ENCODE measurements at regions not wholly inside any gene's neighbourhood (a gene's known extent, or its start where the extent isn't known, plus 50 kb on each side); places are given as distances from the start of the nearest gene placed in this dataset.

DNA sequence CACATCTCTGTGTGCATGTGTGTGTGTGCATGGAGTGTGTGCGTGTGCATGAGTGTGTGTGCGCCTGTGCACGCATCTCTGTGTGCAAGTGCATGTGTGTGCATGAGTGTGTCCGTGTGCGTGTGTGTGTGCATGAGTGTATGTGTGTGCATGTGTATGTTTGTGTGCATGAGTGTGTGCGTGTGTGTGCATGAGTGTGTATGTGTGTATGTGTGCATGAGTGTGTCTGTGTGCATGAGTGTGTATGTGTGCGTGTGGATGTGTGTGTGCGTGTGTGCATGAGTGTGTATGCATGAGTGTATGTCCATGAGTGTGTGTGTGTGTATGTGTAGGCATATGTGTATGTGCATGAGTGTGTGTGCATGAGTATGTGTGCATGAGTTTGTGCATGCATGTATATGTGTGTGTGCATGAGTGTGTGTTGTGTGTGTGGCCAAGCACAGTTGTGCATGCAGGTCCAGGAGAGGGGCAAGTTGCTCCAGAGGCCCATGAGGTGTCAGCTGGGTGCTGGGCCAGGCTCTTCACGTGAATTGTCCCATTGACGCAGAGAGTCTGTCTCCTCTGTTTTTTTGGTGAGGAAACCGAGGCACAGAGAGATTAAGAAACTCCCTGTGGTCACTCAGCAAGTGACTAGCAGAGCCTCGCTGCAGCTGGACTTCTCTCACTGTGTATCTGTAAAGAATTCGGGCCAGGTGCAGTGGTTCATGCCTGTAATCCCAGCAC lies 75.5 kb downstream of the ASB1 start:
- Histone ChIP-seq H3K36me3 (ENCODE audit: control insufficient read depth, insufficient read depth, low read length) (no peaks in the 10 kb centered on the region), H3K4me1 (ENCODE audit: control insufficient read depth, insufficient read depth, low read length, poor library complexity, severe bottlenecking) (no peaks in the 10 kb centered on the region), H3K4me3 (ENCODE audit: low read depth, low read length) (no peak overlapping the region), H3K27ac (ENCODE audit: insufficient read depth, low read length, poor library complexity, severe bottlenecking) (no peak overlapping the region), H3K9me3 (ENCODE audit: control insufficient read depth in 2 of 2, low read length in 2 of 2) (no peaks in the 10 kb centered on the region), H3K27me3 (ENCODE audit: control insufficient read depth, insufficient read depth, low read length) (no peaks in the 10 kb centered on the region)
- Mint-ChIP-seq H3K27me3 (no peaks in the 10 kb centered on the region), H3K4me3 (no peak overlapping the region), H3K36me3 (peaks cover 3% of the 10 kb centered on the region), H3K4me1 (no peaks in the 10 kb centered on the region), H3K9me3 (no peaks in the 10 kb centered on the region), H3K27ac (no peak overlapping the region)
- DNase-seq (no peak), ATAC-seq (ENCODE audit: low read depth in 2 of 2) (no peak)

DNA sequence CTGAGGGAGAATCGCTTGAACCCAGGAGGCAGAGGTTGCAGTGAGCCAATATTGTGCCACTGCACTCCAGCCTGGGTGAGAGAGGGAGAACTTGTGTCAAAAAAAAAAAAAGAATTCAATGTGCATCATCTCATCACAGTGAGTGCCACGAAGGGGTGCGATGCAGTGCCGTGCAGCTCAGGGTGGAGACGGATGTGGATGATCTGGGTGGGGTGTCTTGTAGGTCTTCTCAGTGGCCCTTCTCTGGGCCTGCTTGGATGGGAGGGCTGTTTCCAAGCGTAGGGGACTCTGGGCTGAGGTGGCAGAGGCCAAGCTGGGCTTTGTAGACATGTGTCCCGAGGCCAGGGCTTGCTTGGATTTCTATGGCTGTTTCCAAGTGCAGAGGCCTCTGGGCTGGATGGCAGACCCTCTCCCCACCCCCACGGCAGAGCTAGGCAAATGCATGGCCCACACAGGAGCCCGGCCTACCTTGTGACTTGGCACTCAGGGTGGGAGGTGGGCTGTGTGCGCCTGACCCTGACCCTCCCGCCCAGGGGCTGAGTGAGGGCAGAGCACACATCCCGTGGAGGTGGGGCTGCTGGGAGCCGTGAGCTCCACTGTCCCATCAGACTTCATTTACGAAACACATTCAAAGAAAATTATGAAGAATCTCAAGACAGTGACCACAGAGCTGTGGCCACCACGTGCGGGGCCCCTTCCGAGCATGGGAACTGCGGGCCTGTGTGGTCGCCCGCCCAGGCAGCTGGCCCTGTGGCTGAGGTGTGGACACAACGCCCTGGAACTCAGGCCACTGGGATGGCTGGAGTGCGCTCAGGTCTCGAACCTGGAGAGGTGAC lies 76.4 kb downstream of the ASB1 start:
- H3K27me3 ChIP-seq (ENCODE audit: control insufficient read depth, insufficient read depth, low read length): no peaks in the 10 kb centered on the region
- no peak for DNase-seq
- no peak overlapping the region for H3K27ac Mint-ChIP-seq

DNA sequence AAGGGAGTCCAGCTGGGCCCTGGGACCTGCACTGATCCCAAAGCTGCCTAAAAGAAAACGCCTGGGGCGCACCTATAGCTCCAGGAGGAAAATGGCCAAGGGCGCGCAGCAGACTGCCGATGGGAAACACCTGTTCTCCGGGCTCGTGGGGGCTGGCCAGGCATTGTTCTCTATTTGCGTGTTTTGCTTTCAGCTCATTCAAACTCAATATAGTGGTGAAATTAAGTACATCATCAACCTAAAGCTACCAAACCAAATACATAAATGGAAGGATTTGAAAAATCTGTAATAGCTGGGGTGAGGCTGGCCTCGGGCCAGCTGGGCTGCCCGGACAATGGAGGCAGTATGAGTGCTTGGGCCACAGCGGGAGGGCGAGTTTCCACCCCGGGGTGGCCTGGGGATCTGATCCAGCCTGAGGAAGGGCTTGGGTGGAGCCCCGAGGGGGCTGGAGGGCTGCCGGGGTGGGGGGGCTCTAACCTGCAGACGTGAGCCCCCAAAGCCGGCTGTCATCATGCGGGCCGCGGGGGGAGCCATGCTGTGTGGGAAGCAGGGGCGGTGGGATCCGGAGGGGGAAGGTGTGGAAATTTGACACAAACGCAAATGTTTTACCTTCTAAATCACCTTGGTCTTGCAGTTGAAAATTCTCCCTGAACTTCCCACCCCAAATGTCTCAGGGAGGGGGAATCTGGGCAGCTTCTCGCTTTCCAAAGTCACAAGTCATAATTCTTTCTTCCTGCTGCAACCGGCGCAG lies 77.6 kb downstream of the ASB1 start:
- no peak for DNase-seq
- H3K4me1 Mint-ChIP-seq: no peaks in the 10 kb centered on the region
- peaks cover 3% of the 10 kb centered on the region for H3K36me3 Mint-ChIP-seq
- no peaks in the 10 kb centered on the region for H3K9me3 Mint-ChIP-seq
- Histone ChIP-seq H3K27me3 (ENCODE audit: control insufficient read depth, insufficient read depth, low read length) (no peaks in the 10 kb centered on the region), H3K36me3 (ENCODE audit: control insufficient read depth, insufficient read depth, low read length) (no peaks in the 10 kb centered on the region), H3K27ac (ENCODE audit: insufficient read depth, low read length, poor library complexity, severe bottlenecking) (no peak overlapping the region), H3K4me1 (ENCODE audit: control insufficient read depth, insufficient read depth, low read length, poor library complexity, severe bottlenecking) (no peaks in the 10 kb centered on the region), H3K4me3 (ENCODE audit: low read depth, low read length) (no peak overlapping the region), H3K9me3 (ENCODE audit: control insufficient read depth in 2 of 2, low read length in 2 of 2) (no peaks in the 10 kb centered on the region)
- no peak overlapping the region for H3K4me3 Mint-ChIP-seq
- peaks cover 6% of the 10 kb centered on the region for H3K27me3 Mint-ChIP-seq
- peak overlapping the region in 1 of 3 donors; percentile 12 for H3K27ac Mint-ChIP-seq
- no peak for ATAC-seq (ENCODE audit: low read depth in 2 of 2)

More for the DNA sequence above, 76.4 kb downstream of the ASB1 start:
- Histone ChIP-seq H3K4me3 (ENCODE audit: low read depth, low read length) (no peak overlapping the region), H3K4me1 (ENCODE audit: control insufficient read depth, insufficient read depth, low read length, poor library complexity, severe bottlenecking) (no peaks in the 10 kb centered on the region), H3K9me3 (ENCODE audit: control insufficient read depth in 2 of 2, low read length in 2 of 2) (no peaks in the 10 kb centered on the region), H3K36me3 (ENCODE audit: control insufficient read depth, insufficient read depth, low read length) (no peaks in the 10 kb centered on the region), H3K27ac (ENCODE audit: insufficient read depth, low read length, poor library complexity, severe bottlenecking) (no peak overlapping the region)
- no peaks in the 10 kb centered on the region for H3K27me3 Mint-ChIP-seq
- H3K9me3 Mint-ChIP-seq: no peaks in the 10 kb centered on the region
- no peaks in the 10 kb centered on the region for H3K4me1 Mint-ChIP-seq
- ATAC-seq (ENCODE audit: low read depth in 2 of 2): no peak
- no peak overlapping the region for H3K4me3 Mint-ChIP-seq
- H3K36me3 Mint-ChIP-seq: peaks cover 3% of the 10 kb centered on the region

DNA sequence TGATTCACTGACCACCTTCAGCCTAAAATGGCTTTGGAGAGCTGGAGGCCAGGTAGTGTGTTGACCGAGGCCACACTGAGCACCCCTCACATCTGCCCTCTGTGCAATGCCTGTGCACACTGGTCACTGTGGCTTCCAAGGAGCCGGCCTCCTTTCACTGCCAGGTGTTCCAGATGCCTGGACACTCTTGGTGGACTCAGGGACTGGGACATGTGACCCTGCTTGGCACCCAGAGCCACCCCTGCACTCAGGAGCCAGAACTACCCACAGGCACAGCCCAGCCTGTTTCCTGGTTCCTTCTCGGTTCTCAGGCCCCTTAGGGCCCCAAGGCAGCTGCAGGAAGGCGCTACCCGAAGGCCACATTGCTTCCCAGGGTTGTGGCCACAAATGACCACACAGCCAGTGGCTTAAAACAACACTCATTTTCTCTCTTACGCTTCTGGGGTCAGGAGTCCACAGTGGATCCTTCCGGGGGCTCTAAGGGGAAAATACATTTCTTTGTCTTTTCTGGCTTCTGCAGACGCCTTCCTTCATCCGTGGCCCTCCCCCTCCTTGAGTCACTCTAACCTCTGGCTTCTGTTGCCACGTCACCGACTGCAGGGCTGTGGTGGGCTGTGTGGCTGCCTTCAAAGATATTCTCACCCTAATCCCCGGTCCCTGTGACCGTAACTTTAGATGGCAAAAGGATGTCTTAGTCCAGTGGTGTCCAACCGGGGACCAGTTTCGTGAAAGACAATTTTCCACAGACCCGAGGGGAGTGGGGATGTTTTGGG lies 78.6 kb downstream of the ASB1 start:
- Histone ChIP-seq H3K4me1 (ENCODE audit: control insufficient read depth, insufficient read depth, low read length, poor library complexity, severe bottlenecking) (no peaks in the 10 kb centered on the region), H3K9me3 (ENCODE audit: control insufficient read depth in 2 of 2, low read length in 2 of 2) (no peaks in the 10 kb centered on the region), H3K27me3 (ENCODE audit: control insufficient read depth, insufficient read depth, low read length) (no peaks in the 10 kb centered on the region), H3K27ac (ENCODE audit: insufficient read depth, low read length, poor library complexity, severe bottlenecking) (no peak overlapping the region), H3K36me3 (ENCODE audit: control insufficient read depth, insufficient read depth, low read length) (no peaks in the 10 kb centered on the region), H3K4me3 (ENCODE audit: low read depth, low read length) (no peak overlapping the region)
- H3K4me3 Mint-ChIP-seq: no peak overlapping the region
- peaks cover 3% of the 10 kb centered on the region for H3K36me3 Mint-ChIP-seq
- no peak overlapping the region for H3K27ac Mint-ChIP-seq
- H3K27me3 Mint-ChIP-seq: peaks cover 6% of the 10 kb centered on the region
- H3K4me1 Mint-ChIP-seq: no peaks in the 10 kb centered on the region
- no peak for ATAC-seq (ENCODE audit: low read depth in 2 of 2)
- H3K9me3 Mint-ChIP-seq: no peaks in the 10 kb centered on the region
- DNase-seq: peak in 1 of 3 donors; percentile 23

DNA sequence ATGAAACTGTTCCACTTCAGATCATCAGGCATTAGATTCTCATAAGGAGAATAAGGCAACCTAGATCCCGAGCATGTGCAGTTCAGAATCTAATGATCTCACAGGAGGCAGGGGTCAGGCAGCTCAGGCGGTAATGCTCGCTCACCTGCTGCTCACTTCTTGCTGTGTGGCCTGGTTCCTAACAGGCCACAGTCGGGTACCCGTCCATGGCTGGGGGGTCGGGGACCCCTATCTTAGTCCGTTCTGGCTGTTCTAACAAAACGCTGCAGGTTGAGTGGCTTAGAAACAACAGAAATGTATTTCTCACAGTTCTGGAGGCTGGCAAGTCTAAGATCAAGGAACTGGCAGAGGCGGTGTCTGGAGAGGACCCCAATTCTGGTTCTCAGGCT lies 79.2 kb downstream of the ASB1 start:
- H3K4me3 ChIP-seq (ENCODE audit: low read depth, low read length): no peak overlapping the region
- H3K36me3 Mint-ChIP-seq: peaks cover 3% of the 10 kb centered on the region
- no peak overlapping the region for H3K27ac Mint-ChIP-seq
- no peaks in the 10 kb centered on the region for H3K36me3 ChIP-seq (ENCODE audit: control insufficient read depth, insufficient read depth, low read length)
- no peaks in the 10 kb centered on the region for H3K4me1 Mint-ChIP-seq
- DNase-seq: no peak
- H3K9me3 ChIP-seq (ENCODE audit: control insufficient read depth in 2 of 2, low read length in 2 of 2): no peaks in the 10 kb centered on the region
- no peak for ATAC-seq (ENCODE audit: low read depth in 2 of 2)
- no peaks in the 10 kb centered on the region for H3K27me3 ChIP-seq (ENCODE audit: control insufficient read depth, insufficient read depth, low read length)
- H3K4me1 ChIP-seq (ENCODE audit: control insufficient read depth, insufficient read depth, low read length, poor library complexity, severe bottlenecking): no peaks in the 10 kb centered on the region
- H3K27me3 Mint-ChIP-seq: peaks cover 6% of the 10 kb centered on the region
- H3K27ac ChIP-seq (ENCODE audit: insufficient read depth, low read length, poor library complexity, severe bottlenecking): no peak overlapping the region
- H3K4me3 Mint-ChIP-seq: no peak overlapping the region
- H3K9me3 Mint-ChIP-seq: no peaks in the 10 kb centered on the region

DNA sequence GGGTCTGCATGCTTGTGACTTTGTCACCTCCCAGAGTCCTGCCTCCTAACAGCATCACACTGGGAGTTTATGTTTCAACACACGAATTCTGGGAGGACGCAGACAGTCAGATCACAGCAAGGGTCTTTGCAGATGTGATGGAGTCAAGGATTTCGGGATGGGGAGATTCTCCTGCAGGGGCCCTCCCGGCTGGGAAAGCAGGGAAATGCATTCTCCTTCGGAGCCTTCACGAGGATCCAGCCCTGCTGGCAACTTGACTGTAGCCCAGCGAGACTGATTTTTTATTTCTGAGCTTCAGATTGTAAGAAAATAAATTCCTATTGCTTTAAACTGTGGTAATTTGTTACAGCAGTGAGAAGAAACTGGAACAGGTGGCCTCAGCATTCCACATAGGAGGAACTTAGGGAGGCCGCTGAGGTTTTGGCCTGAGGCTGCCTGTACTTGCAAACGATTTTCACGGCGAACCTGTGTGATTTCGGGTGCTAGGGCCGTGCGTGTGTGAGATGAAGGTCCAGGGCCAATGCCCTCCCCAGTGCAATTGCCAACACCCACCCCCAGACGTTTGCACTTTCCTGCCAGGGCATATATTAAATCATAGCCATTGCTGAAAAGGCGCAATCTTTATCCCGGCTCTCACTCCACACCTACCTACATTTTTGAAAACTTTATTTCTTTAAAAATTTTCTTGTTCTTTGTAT lies 79.8 kb downstream of the ASB1 start:
- ATAC-seq (ENCODE audit: low read depth in 2 of 2) (no peak), DNase-seq (no peak)
- Histone ChIP-seq H3K9me3 (ENCODE audit: control insufficient read depth in 2 of 2, low read length in 2 of 2) (no peaks in the 10 kb centered on the region), H3K4me1 (ENCODE audit: control insufficient read depth, insufficient read depth, low read length, poor library complexity, severe bottlenecking) (no peaks in the 10 kb centered on the region), H3K27ac (ENCODE audit: insufficient read depth, low read length, poor library complexity, severe bottlenecking) (no peak overlapping the region), H3K27me3 (ENCODE audit: control insufficient read depth, insufficient read depth, low read length) (no peaks in the 10 kb centered on the region), H3K4me3 (ENCODE audit: low read depth, low read length) (no peak overlapping the region), H3K36me3 (ENCODE audit: control insufficient read depth, insufficient read depth, low read length) (no peaks in the 10 kb centered on the region)
- Mint-ChIP-seq H3K36me3 (peaks cover 3% of the 10 kb centered on the region), H3K27ac (no peak overlapping the region), H3K4me3 (no peak overlapping the region), H3K9me3 (no peaks in the 10 kb centered on the region), H3K27me3 (peaks cover 6% of the 10 kb centered on the region), H3K4me1 (no peaks in the 10 kb centered on the region)

DNA sequence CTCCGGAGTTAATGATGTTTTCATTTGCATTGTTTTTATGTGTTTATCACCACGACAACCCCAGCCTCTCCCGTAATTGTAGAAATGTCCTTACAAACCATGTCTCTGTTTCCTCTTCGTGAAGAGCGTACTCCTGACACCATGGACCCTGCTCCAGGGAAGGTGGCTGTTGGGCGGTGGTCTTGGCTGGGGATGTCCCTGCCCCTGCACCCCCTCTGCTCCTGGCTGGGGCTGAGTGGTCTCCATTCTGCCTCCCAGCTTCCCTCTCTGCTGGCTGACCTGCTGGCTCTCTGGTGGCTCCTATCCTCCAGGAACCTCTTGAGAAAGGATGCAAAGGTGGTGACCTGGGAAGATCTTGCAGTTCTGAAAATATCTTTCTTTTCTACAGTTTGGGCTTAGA lies 81.1 kb downstream of the ASB1 start:
- no peak for ATAC-seq (ENCODE audit: low read depth in 2 of 2)
- no peaks in the 10 kb centered on the region for H3K36me3 ChIP-seq (ENCODE audit: control insufficient read depth, insufficient read depth, low read length)
- no peak overlapping the region for H3K27ac Mint-ChIP-seq

More for the DNA sequence above, 81.1 kb downstream of the ASB1 start:
- Mint-ChIP-seq H3K36me3 (no peaks in the 10 kb centered on the region), H3K4me1 (no peaks in the 10 kb centered on the region), H3K9me3 (no peaks in the 10 kb centered on the region), H3K27me3 (peaks cover 6% of the 10 kb centered on the region), H3K4me3 (no peak overlapping the region)
- DNase-seq: no peak
- no peak overlapping the region for H3K4me3 ChIP-seq (ENCODE audit: low read depth, low read length)
- no peaks in the 10 kb centered on the region for H3K27me3 ChIP-seq (ENCODE audit: control insufficient read depth, insufficient read depth, low read length)
- no peaks in the 10 kb centered on the region for H3K9me3 ChIP-seq (ENCODE audit: control insufficient read depth in 2 of 2, low read length in 2 of 2)
- H3K4me1 ChIP-seq (ENCODE audit: control insufficient read depth, insufficient read depth, low read length, poor library complexity, severe bottlenecking): no peaks in the 10 kb centered on the region
- H3K27ac ChIP-seq (ENCODE audit: insufficient read depth, low read length, poor library complexity, severe bottlenecking): no peak overlapping the region
